Astrocyte (in vitro differentiated cells and primary cell): ENCODE measurements at regions not wholly inside any gene's neighbourhood (a gene's known extent, or its start where the extent isn't known, plus 50 kb on each side); places are given as distances from the start of the nearest gene placed in this dataset.

Experiments
- EZH2 ChIP-seq: IDR thresholded peaks from 2 replicates; pipeline ENCODE4 v1.6.1; 2012; ENCODE audit warnings: mild to moderate bottlenecking, low read length, inconsistent platforms; ENCODE audit not compliant: insufficient read depth
- TF ChIP-seq, protein P1 (sequence below): IDR thresholded peaks from 2 replicates; pipeline ENCODE4 v1.5.1; 2011; ENCODE audit warnings: low read depth, mild to moderate bottlenecking, inconsistent platforms, low read length, moderate library complexity; ENCODE audit not compliant: insufficient read depth

DNA sequence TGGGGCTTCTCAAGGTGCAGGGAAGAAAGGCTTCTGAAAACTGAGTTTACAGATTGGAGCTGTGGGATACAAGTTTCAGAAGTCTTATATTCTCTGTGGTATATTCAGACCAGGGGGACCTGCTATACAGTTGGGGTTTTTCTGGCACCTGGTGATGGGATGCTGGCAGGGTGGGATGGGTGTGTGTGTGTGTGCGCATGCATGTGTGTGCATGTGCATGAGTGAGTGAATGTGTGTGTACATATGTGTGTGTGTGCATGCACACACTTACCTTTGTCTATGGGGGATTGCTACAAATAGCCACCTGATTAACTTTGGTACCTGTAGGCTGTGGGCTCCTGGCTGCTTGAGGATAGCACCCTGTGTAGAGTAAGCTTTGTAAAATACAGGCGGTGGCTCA lies 131.4 kb downstream of the PDCD6IP start:
- TF ChIP-seq, protein P1, sequence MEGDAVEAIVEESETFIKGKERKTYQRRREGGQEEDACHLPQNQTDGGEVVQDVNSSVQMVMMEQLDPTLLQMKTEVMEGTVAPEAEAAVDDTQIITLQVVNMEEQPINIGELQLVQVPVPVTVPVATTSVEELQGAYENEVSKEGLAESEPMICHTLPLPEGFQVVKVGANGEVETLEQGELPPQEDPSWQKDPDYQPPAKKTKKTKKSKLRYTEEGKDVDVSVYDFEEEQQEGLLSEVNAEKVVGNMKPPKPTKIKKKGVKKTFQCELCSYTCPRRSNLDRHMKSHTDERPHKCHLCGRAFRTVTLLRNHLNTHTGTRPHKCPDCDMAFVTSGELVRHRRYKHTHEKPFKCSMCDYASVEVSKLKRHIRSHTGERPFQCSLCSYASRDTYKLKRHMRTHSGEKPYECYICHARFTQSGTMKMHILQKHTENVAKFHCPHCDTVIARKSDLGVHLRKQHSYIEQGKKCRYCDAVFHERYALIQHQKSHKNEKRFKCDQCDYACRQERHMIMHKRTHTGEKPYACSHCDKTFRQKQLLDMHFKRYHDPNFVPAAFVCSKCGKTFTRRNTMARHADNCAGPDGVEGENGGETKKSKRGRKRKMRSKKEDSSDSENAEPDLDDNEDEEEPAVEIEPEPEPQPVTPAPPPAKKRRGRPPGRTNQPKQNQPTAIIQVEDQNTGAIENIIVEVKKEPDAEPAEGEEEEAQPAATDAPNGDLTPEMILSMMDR, result no peak
- no peak for TF ChIP-seq EZH2
